ENCODE measurements at regions not wholly inside any gene's neighbourhood (a gene's known extent, or its start where the extent isn't known, plus 50 kb on each side); places are given as distances from the start of the nearest gene placed in this dataset.

DNA sequence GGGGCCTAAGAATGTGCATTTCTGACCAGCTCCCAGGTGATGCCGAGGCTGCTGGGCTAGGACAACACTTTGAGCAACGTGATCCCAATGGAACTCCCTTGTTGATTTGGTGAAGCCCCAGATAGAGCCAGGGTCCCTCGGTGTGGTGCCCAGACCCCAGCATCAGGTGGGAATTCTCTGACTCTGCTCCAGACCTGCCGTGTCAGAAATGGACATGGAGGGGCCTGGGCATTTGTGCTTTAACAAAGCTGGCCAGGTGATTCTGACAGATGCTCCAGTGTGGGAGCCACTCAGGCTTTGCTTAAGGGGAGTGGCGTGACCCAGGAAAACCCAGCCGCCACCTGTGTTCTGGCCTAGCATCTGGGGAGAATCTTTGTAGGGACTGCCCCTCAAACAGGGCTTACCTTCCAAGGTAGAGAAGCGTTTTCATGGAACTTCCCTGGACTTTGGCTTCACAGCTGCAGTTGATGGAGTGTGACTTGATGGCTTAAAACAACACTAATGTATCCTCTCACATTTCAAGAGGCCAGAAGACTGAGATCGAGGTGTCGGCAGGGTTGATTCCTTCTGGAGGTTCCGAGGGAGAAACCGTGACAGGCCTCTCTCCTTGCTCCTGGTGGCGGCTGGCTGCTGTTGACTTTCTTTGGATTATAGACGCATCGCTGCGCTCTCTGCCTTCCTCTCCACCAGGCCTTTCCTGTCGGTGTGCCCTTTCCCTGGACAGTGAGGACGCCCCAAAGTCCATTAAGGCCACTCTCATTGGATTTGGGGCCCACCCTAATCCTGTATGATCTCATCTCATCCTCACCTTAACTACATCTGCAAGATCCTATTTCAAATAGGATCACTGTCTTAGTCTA, 57.0 kb upstream of the HDAC4 start:
- Histone ChIP-seq H3K27ac (ENCODE audit: low read depth, low read length) (no peak overlapping the region), H3K9ac (ENCODE audit: low read length) (no peak overlapping the region), H3K36me3 (ENCODE audit: control insufficient read depth, insufficient read depth, low read length) (no peaks in the 10 kb centered on the region), H3K27me3 (ENCODE audit: control insufficient read depth, insufficient read depth, low read length) (no peaks in the 10 kb centered on the region), H3K4me3 (ENCODE audit: low read length) (no peak overlapping the region), H3K4me1 (ENCODE audit: control insufficient read depth, insufficient read depth, low read length) (no peaks in the 10 kb centered on the region)

DNA sequence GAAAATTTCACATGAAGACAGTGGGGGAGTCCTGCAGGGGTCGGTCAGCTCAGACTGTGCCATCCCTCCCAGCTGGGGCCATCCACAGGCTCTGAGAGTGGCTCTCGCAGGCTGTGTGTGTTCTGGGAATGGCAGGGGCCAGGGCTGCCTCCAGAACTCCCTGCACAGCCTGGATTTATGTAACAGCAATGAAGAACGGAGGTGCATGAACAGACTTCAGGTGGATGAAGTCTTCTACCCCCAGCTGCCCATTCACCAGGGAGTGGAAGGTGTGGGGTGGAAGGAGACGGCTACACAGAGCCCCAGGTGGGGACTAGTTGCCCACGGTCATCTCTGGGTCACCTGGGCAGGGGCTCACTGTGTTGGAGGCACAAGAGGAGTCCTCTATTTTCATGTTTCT, 56.1 kb upstream of the HDAC4 start:
- Histone ChIP-seq H3K4me3 (ENCODE audit: low read length) (no peak overlapping the region), H3K9ac (ENCODE audit: low read length) (no peak overlapping the region), H3K27me3 (ENCODE audit: control insufficient read depth, insufficient read depth, low read length) (no peaks in the 10 kb centered on the region), H3K27ac (ENCODE audit: low read depth, low read length) (no peak overlapping the region), H3K36me3 (ENCODE audit: control insufficient read depth, insufficient read depth, low read length) (no peaks in the 10 kb centered on the region), H3K4me1 (ENCODE audit: control insufficient read depth, insufficient read depth, low read length) (no peaks in the 10 kb centered on the region)

GRCh38 chr2:239455436-239456203, 54.8 kb upstream of the HDAC4 start:
- no peak overlapping the region for H3K4me3 ChIP-seq (ENCODE audit: low read length)
- H3K9ac ChIP-seq (ENCODE audit: low read length) = no peak overlapping the region
- H3K4me1 ChIP-seq (ENCODE audit: control insufficient read depth, insufficient read depth, low read length) = no peaks in the 10 kb centered on the region
- H3K36me3 ChIP-seq (ENCODE audit: control insufficient read depth, insufficient read depth, low read length) = no peaks in the 10 kb centered on the region
- H3K27ac ChIP-seq (ENCODE audit: low read depth, low read length) = no peak overlapping the region
- H3K27me3 ChIP-seq (ENCODE audit: control insufficient read depth, insufficient read depth, low read length) = no peaks in the 10 kb centered on the region

- H3K27me3 ChIP-seq (ENCODE audit: control insufficient read depth, insufficient read depth, low read length) = no peaks in the 10 kb centered on the region
- H3K4me1 ChIP-seq (ENCODE audit: control insufficient read depth, insufficient read depth, low read length) = no peaks in the 10 kb centered on the region
Measured at GRCh38 chr2:239454507-239454906, 53.7 kb upstream of the HDAC4 start.

More at GRCh38 chr2:239454507-239454906, 53.7 kb upstream of the HDAC4 start:
- Histone ChIP-seq H3K27ac (ENCODE audit: low read depth, low read length) (no peak overlapping the region), H3K4me3 (ENCODE audit: low read length) (no peak overlapping the region), H3K9ac (ENCODE audit: low read length) (no peak overlapping the region), H3K36me3 (ENCODE audit: control insufficient read depth, insufficient read depth, low read length) (no peaks in the 10 kb centered on the region)

All from rectal smooth muscle tissue (tissue), 1 donor.